ENCODE measurements at regions not wholly inside any gene's neighbourhood (a gene's known extent, or its start where the extent isn't known, plus 50 kb on each side); places are given as distances from the start of the nearest gene placed in this dataset.

DNA sequence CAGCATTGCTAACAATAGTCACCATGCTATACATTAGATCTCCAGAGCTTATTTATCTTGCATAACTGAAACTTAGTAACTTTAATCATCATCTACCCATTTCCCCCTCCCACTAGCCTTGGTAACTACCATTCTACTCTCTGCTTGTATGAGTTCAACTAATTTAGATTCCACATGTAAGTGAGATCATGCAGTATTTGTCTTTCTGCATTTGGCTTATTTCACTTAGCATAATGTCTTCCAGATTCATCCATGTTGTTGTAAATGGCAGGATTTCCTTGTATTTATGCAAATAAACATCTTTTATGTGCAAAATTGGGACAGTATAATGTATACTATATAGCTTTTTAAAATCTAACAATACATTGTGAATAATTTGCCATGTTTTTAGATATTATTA is 66.0 kb upstream of the ZBED5 start:
- Histone ChIP-seq H3K27ac (ENCODE audit: control insufficient read depth, insufficient read depth) (no peak overlapping the region), H3K36me3 (ENCODE audit: control insufficient read depth in 2 of 2, insufficient read depth in 2 of 2, low read length in 1 of 2) (no peaks in the 10 kb centered on the region), H3K4me2 (ENCODE audit: control insufficient read depth, insufficient read depth) (no peak overlapping the region), H3K4me3 (no peak overlapping the region), H2AFZ (ENCODE audit: control insufficient read depth, low read depth, low read length) (no peak overlapping the region), H3K27me3 (replicated peaks in 1 of 2; ENCODE audit: control insufficient read depth in 2 of 2, insufficient read depth in 2 of 2, low read length in 1 of 2) (peaks cover 0 to 8% of the 10 kb centered on the region in 2 experiments; a peak in 1 of 4 replicates), H3K4me1 (ENCODE audit: control insufficient read depth, insufficient read depth, low read length) (no peaks in the 10 kb centered on the region), H3K79me2 (ENCODE audit: control insufficient read depth, insufficient read depth, low read length) (no peaks in the 10 kb centered on the region), H3K9ac (ENCODE audit: control insufficient read depth, insufficient read depth, low read length) (no peak overlapping the region), H3K9me3 (replicated peaks; ENCODE audit: control insufficient read depth, insufficient read depth, low read length) (no peaks in the 10 kb centered on the region), H4K20me1 (ENCODE audit: control insufficient read depth, insufficient read depth) (no peaks in the 10 kb centered on the region)
- RAD21 ChIA-PET (ENCODE audit: unreplicated experiment), result no interaction called here
- SMC1A ChIA-PET (ENCODE audit: uncharacterized antibody, unreplicated experiment), result no interaction called here
- CTCF ChIA-PET, result interaction anchor here (1.1 to 1.7 kb wide), 2 partner anchors 11 to 234 kb away, joined by 3 to 6 read pairs; no protein-coding TSS in a partner anchor
- TF ChIP-seq PAX8 (IDR thresholded peaks at IDR 0.05), result no peak
- no peak for TF ChIP-seq ATF7 (IDR thresholded peaks at IDR 0.05; ENCODE audit: low read depth)
- TF ChIP-seq POLR2AphosphoS5 (IDR thresholded peaks at IDR 0.05; ENCODE audit: low read length), result no peak
- no peak for TF ChIP-seq WRNIP1 (IDR thresholded peaks at IDR 0.05; ENCODE audit: borderline replicate concordance, low read depth, low read length)
- no peak for TF ChIP-seq JUND (IDR thresholded peaks at IDR 0.05; ENCODE audit: low read depth, low read length)
- TF ChIP-seq EP300 (IDR thresholded peaks at IDR 0.05; ENCODE audit: borderline replicate concordance in 1 of 2, control insufficient read depth in 1 of 2, low read depth in 2 of 2, low read length in 2 of 2), result no peak
- TF ChIP-seq POU2F2 (IDR thresholded peaks at IDR 0.05; ENCODE audit: borderline replicate concordance, low read depth, low read length), result no peak
- no peak for TF ChIP-seq JUNB (IDR thresholded peaks at IDR 0.05)
- no peak for TF ChIP-seq ESRRA (IDR thresholded peaks at IDR 0.05; ENCODE audit: low read length)
- TF ChIP-seq, protein P1, sequence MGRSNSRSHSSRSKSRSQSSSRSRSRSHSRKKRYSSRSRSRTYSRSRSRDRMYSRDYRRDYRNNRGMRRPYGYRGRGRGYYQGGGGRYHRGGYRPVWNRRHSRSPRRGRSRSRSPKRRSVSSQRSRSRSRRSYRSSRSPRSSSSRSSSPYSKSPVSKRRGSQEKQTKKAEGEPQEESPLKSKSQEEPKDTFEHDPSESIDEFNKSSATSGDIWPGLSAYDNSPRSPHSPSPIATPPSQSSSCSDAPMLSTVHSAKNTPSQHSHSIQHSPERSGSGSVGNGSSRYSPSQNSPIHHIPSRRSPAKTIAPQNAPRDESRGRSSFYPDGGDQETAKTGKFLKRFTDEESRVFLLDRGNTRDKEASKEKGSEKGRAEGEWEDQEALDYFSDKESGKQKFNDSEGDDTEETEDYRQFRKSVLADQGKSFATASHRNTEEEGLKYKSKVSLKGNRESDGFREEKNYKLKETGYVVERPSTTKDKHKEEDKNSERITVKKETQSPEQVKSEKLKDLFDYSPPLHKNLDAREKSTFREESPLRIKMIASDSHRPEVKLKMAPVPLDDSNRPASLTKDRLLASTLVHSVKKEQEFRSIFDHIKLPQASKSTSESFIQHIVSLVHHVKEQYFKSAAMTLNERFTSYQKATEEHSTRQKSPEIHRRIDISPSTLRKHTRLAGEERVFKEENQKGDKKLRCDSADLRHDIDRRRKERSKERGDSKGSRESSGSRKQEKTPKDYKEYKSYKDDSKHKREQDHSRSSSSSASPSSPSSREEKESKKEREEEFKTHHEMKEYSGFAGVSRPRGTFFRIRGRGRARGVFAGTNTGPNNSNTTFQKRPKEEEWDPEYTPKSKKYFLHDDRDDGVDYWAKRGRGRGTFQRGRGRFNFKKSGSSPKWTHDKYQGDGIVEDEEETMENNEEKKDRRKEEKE (IDR thresholded peaks at IDR 0.05), result no peak
- no peak for TF ChIP-seq GATAD2B (conservative IDR thresholded peaks at IDR 0.05; ENCODE audit: low read depth)
- no peak for TF ChIP-seq BMI1 (IDR thresholded peaks at IDR 0.05; ENCODE audit: borderline replicate concordance)
- TF ChIP-seq, protein P2, sequence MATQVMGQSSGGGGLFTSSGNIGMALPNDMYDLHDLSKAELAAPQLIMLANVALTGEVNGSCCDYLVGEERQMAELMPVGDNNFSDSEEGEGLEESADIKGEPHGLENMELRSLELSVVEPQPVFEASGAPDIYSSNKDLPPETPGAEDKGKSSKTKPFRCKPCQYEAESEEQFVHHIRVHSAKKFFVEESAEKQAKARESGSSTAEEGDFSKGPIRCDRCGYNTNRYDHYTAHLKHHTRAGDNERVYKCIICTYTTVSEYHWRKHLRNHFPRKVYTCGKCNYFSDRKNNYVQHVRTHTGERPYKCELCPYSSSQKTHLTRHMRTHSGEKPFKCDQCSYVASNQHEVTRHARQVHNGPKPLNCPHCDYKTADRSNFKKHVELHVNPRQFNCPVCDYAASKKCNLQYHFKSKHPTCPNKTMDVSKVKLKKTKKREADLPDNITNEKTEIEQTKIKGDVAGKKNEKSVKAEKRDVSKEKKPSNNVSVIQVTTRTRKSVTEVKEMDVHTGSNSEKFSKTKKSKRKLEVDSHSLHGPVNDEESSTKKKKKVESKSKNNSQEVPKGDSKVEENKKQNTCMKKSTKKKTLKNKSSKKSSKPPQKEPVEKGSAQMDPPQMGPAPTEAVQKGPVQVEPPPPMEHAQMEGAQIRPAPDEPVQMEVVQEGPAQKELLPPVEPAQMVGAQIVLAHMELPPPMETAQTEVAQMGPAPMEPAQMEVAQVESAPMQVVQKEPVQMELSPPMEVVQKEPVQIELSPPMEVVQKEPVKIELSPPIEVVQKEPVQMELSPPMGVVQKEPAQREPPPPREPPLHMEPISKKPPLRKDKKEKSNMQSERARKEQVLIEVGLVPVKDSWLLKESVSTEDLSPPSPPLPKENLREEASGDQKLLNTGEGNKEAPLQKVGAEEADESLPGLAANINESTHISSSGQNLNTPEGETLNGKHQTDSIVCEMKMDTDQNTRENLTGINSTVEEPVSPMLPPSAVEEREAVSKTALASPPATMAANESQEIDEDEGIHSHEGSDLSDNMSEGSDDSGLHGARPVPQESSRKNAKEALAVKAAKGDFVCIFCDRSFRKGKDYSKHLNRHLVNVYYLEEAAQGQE (IDR thresholded peaks at IDR 0.05; ENCODE audit: low read depth, low read length), result no peak
- no peak for TF ChIP-seq FOXM1 (IDR thresholded peaks at IDR 0.05; ENCODE audit: low read depth, low read length)
- TF ChIP-seq, protein P3, sequence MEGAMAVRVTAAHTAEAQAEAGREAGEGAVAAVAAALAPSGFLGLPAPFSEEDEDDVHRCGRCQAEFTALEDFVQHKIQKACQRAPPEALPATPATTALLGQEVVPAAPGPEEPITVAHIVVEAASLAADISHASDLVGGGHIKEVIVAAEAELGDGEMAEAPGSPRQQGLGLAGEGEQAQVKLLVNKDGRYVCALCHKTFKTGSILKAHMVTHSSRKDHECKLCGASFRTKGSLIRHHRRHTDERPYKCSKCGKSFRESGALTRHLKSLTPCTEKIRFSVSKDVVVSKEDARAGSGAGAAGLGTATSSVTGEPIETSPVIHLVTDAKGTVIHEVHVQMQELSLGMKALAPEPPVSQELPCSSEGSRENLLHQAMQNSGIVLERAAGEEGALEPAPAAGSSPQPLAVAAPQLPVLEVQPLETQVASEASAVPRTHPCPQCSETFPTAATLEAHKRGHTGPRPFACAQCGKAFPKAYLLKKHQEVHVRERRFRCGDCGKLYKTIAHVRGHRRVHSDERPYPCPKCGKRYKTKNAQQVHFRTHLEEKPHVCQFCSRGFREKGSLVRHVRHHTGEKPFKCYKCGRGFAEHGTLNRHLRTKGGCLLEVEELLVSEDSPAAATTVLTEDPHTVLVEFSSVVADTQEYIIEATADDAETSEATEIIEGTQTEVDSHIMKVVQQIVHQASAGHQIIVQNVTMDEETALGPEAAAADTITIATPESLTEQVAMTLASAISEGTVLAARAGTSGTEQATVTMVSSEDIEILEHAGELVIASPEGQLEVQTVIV (IDR thresholded peaks at IDR 0.05; ENCODE audit: borderline replicate concordance, partially characterized antibody), result no peak
- TF ChIP-seq, protein P4, sequence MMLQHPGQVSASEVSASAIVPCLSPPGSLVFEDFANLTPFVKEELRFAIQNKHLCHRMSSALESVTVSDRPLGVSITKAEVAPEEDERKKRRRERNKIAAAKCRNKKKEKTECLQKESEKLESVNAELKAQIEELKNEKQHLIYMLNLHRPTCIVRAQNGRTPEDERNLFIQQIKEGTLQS (IDR thresholded peaks at IDR 0.05; ENCODE audit: borderline replicate concordance, extremely low read depth, low read depth, low read length), result no peak
- POLR2A ChIA-PET, result interaction anchor here (0.7 kb wide), 1 partner anchor 91 kb away, joined by 3 read pairs; no protein-coding TSS in a partner anchor
- FAIRE-seq (no peak), DNase-seq (ENCODE audit: low read depth, low spot score) (no peak), ATAC-seq (no peak)
- in situ Hi-C loops (cut with MboI) (no loop called here), intact Hi-C loops (cut with micrococcal nuclease; ENCODE audit: unreplicated experiment) (no loop called here)
- no TSS peak for BruUV-seq (replicated peaks)
